ENCODE measurements at regions not wholly inside any gene's neighbourhood (a gene's known extent, or its start where the extent isn't known, plus 50 kb on each side); places are given as distances from the start of the nearest gene placed in this dataset.
A peak's percentile ranks its signal among the peaks of the same experiment; 100 is the strongest.
"Not testable (repeated sequence)": the region's sequence is repeated elsewhere in the genome, so short reads cannot be mapped to it uniquely, and the experiment has no call there.

DNA sequence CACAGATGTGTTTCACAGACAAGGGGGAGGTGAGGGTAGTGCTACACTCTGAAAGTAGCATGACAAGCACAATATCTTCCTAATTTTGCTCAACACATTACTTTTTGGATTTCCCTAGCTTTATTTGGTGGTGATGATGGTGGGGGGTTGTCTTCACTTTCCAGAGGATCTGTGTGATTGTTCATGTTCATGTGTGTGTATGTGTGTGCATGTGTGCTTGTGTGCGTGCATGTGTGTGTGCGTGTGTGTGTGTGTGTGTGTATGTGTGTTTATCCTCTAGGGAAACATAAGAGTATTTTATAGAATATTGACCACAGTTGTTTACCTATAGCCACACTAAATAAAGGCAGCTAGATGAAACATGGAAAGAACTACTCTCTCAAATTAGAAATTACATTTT lies 183.8 kb upstream of the EYA4 start:
- no peak for DNase-seq

GRCh38 chr6:133062077-133062476 lies 179.1 kb upstream of the EYA4 start:
- no peak for DNase-seq

- no peak for DNase-seq
These were observed 178.4 kb upstream of the EYA4 start for GRCh38 chr6:133062696-133063306.

GRCh38 chr6:133067960-133068359 lies 173.2 kb upstream of the EYA4 start:
- no peak for DNase-seq

GRCh38 chr6:133070410-133071043 lies 170.6 kb upstream of the EYA4 start:
- no peak for DNase-seq

DNA sequence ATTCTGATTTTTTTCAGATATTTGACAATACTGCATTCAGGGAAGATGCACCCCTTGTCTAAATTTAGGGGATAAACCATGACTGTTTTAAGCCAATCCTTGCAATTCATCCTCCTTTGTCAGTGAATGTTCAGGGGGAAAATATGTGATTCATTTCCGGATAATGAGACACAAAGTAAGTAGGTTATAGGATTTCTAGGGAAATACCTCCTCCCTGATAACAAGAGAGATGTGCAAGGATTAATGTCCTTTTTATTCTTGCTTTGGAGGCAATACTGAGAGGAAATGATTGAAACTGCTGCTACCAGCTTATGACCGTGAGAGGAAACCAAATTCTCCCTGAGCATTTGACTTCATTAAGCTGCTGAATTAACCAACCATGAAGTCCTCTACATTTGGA lies 161.3 kb upstream of the EYA4 start:
- no peak for DNase-seq

DNA sequence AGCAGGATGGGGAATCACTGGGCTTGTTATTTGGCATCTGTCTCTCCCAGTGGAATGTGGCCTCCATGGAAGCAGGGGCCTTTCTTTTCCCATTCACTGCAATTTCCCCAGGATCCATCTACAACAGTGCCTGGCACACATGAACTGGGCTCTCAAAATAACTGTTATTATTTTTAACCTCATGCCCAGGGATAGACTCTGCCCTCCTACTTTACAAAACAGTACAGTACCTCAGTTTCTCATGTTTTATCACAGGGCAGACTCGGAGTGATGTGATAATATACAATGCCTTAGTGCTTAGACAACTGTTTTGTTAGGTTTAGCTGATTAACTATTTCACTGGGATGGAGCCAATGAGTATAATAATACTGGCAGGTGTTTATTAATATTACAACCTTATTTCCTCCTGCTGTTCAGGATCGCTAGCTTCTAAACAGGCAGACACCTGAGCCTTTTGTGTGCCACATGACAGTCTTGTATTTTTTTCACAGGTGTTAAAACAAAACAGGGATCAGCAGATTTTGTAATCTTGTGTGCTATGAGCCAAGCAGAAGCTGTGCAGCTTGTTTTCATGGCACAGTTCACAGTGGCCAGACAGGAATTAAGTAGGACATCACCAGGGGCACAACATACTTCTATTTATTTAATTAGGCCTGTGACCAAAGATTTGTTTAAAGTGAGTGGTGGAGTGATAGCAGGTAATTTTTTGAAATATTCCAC lies 157.7 kb upstream of the EYA4 start:
- no peak for DNase-seq

GRCh38 chr6:133085471-133085870 lies 155.7 kb upstream of the EYA4 start:
- no peak for DNase-seq

DNA sequence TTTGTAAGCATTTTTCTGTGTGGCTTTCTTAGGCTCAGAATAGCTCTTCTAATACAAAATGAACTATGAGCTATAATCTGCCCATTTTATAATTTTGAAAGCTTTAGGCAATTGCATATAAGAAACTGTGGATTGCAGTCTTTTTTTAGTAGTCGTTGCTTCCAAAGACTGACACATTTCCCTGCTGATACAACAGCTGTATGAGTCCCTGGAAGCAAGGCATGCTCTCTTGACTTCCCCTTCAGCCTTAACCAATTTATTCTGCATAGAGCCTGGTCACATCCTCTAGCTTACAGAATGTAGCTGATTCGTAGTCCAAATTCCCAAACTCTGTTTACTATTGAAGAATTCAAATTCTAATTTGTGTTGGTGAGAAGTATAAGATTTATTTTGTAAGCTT lies 155.3 kb upstream of the EYA4 start:
- no peak for DNase-seq

DNA sequence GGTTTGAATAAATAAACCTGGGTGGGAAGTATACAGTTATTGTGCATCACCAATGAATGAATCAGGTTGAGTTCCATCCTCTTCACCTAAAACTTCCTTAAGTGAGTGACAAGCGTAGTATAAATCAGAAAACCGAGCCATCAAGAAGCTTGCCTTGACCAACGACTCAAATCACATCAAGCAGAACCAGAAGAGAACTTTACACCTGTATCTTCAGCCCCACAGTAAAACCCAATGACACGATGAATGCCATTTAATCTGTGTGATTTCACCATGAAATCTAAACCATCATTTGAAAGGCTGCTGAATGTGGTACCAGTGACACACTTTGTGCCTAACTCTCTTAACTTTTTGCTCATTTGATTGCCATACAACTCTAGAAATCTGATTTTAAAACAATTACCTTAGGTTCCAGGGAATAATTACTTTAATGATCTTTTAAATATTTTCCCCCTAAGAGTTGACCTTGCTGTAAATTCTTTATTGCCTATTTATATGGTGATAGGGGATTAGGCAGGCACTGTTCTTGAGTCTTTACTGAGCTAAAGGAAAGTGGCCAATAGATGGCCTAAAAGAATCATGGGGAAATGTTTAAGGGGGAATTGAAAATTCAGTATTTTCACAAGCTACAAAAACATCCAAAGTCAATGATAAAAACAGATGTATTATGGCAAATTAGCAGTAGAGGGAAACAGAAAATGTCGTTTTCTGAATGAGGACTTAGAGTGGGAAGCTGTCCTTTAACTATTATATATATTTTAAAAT lies 152.0 kb upstream of the EYA4 start:
- no peak for DNase-seq

GRCh38 chr6:133092199-133092598 lies 149.0 kb upstream of the EYA4 start:
- DNase-seq = no peak

DNA sequence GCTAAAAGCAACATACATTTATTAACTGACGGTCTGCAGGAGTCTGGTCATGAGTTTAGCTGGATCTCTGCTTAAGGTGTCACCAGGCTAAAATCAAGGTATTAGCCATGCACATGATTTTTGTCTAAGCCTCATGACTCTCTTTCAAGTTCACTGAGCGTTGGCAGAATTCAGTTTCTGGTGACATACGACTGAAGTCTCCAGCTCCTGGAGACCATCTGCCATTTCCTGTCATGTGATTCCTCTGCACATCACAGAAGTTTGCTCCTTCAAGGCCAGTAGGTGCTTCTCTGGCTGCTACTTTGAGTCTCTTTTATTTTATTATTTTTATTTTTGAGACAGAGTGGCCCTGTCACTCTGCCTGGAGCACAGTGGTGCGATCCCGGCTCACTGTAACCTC lies 148.4 kb upstream of the EYA4 start:
- DNase-seq = no peak

DNA sequence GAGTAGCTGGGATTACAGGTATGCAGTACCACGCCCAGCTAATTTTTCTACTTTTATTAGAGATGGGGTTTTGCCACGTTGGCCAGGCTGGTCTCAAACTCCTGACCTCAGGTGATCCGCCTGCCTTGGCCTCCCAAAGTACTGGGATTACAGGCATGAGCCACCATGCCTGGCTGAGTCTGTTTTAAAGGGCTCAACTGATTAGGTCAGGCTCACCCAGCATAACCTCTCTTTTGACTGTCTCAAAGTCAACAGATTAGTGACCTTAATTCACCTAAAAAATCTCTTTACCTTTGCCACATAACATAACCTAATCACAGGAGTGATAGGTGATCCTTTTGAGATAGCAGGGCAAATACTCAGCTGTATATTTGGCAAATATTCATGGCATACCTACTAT lies 147.9 kb upstream of the EYA4 start:
- DNase-seq = not testable (repeated sequence)

DNA sequence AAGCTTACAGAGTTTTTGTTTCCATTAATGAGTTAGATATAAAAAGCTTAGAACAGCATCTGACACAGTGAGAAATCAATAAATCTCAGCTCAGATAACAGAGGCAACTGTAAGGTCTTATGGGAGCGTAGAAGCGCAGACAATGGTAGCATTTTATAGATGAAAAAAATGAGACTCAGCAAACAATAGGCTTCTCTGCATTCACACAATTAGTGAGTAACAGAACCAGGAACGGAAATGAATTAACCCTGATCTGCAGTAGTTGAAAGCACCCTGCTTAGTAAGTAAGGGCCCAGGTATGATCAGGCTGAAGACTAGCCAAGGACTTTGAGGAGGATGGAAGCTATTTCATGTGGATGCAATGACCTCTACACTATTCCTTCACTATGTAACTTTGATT lies 147.2 kb upstream of the EYA4 start:
- no peak for DNase-seq

GRCh38 chr6:133097208-133097607 lies 143.9 kb upstream of the EYA4 start:
- no peak for DNase-seq

DNA sequence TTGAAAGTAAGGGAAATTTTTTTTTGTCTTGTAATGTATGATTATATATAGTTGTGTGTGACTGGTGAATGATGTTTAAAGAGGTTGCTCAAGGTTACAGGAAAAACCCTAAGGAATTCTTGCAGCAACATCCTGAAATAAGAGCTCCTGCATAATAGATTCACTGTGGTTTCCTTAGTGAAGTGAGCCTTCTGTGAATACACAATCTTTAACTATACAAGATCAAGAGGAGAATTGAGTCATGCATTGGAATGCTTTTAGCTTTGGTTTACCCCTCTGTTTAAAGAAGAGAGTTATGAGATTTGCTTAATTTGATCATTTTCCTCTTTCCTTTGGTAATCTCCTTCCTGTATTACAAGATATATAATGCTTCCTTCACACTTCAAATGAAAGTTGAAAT lies 141.6 kb upstream of the EYA4 start:
- peak; percentile 93 for DNase-seq

- DNase-seq = no peak
These were observed 140.3 kb upstream of the EYA4 start for GRCh38 chr6:133100865-133101264.

- DNase-seq = no peak
These were observed 139.4 kb upstream of the EYA4 start for GRCh38 chr6:133101790-133102189.

DNA sequence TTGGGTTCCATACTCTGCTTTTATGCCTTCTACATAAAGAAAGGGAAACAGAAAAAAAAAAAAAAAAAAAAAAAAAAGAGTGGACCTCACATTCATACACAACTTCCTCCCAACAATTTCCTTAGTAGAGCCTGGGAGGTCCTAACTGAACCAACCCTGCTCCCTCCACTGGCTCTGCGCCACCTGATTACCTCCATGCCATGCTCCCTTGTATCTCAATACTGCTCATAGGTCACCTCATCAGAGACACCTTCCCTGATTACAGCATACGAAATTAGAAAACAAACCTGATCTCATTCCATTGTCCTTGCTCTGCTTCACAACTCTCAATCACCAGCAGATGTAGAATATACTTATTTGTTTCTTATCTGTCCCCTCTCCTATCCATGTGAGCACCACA lies 134.2 kb upstream of the EYA4 start:
- DNase-seq = no peak

- no peak for DNase-seq
These were observed 132.7 kb upstream of the EYA4 start for GRCh38 chr6:133108419-133108818.

DNA sequence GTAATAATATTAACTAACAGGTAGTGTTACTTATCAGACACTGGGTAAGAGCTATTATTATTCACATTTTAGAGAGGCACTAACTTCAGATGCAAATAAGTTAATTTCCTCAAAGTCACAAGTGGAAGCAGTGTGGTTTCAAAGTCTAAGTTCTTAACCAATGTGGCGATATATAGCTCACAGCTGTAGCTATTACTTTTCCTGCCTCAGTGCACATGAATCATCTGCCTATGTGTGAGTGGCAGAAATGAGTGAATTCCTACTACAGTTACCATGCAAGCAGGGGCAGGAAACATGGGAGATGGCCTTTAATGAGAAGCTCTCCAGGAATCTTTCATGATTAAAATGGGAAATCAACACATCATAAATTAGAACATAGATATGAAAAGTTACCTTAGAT lies 126.2 kb upstream of the EYA4 start:
- peak; percentile 76 for DNase-seq

- DNase-seq = peak; percentile 11
These were observed 125.2 kb upstream of the EYA4 start for GRCh38 chr6:133115946-133116345.

DNA sequence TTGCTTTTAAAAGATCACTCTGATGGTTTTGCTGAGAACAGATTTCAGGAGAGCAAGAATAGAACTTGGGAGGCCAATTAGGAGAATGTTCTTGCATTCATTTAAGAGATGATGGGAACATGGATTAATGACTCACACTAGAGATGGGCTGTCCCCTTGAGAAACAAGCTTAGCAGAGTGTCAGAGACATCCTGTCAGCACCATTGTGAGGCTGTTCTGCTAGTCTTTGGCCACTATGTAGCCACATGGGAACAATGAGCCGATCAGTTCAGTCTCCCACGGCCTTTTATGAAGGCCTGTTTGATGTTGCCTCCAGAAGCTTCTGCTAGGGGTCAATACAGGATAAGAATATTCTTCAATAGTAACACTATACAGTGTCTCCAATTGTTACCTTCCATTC lies 113.0 kb upstream of the EYA4 start:
- DNase-seq = no peak

DNA sequence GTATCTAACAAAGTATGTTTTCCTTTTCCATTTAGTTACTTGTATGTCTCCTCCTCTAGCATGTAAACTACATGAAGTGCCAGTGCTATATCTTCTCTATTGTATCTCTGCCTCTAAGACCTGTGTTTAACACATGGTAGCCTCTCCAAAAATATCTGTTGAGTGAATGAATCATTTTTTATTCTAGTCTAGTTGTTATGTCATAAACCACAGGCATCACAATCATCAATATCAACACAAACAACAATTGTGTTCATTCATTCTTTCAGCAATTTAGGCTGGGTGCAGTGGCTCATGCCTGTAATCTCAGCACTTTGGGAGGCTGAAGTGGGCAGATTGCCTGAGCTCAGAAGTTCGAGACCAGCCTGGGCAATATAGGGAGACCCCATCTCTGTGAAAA lies 111.6 kb upstream of the EYA4 start:
- DNase-seq = peak; percentile 2
